SU-DHL-6 (cell line): ENCODE measurements at regions not wholly inside any gene's neighbourhood (a gene's known extent, or its start where the extent isn't known, plus 50 kb on each side); places are given as distances from the start of the nearest gene placed in this dataset.

Experiments
- H2AFZ ChIP-seq: fragments of 200-600 bp; sonication (generic); 2 replicates; pipeline ENCODE4 v1.6.1; 2014; ENCODE audit warnings: low read depth, mild to moderate bottlenecking, moderate library complexity, mixed read lengths, antibody characterized with exemption, low read length; ENCODE audit not compliant: severe bottlenecking
- H3F3A ChIP-seq: fragments of 200-600 bp; shearing (Covaris generic); 2 replicates; pipeline ENCODE4 v1.6.0; 2016; ENCODE audit warnings: antibody characterized with exemption, mild to moderate bottlenecking; ENCODE audit not compliant: insufficient read depth
- H3K27ac ChIP-seq: fragments of 200-600 bp; sonication (generic); 2 replicates; pipeline ENCODE4 v1.5.1; 2016; ENCODE audit warnings: low read depth, mild to moderate bottlenecking, low read length, moderate library complexity, mixed read lengths
- H3K27me3 ChIP-seq: fragments of 200-600 bp; sonication (generic), shearing (Covaris generic); 2 replicates; pipeline ENCODE4 v1.6.0; 2014; ENCODE audit warnings: mild to moderate bottlenecking, low read length
- H3K36me3 ChIP-seq: fragments of 200-600 bp; sonication (generic); 2 replicates; pipeline ENCODE4 v1.6.1; 2014; ENCODE audit warnings: mild to moderate bottlenecking, low read length, mixed read lengths
- H3K4me2 ChIP-seq: fragments of 300-600, 200-600 bp; shearing (Covaris generic), sonication (generic); 2 replicates; pipeline ENCODE4 v1.6.0; 2014; ENCODE audit warnings: low read length, low read depth, mild to moderate bottlenecking; ENCODE audit not compliant: poor library complexity, severe bottlenecking
- H3K4me3 ChIP-seq: fragments of 200-600 bp; sonication (generic); 2 replicates; pipeline ENCODE4 v1.5.1; 2014; ENCODE audit warnings: antibody characterized with exemption, low read length, mild to moderate bottlenecking, mixed read lengths; ENCODE audit not compliant: insufficient read depth, poor library complexity, severe bottlenecking
- H3K79me2 ChIP-seq: fragments of 200-600 bp; sonication (generic); 2 replicates; pipeline ENCODE4 v1.6.1; 2014; ENCODE audit warnings: mild to moderate bottlenecking, low read length, moderate library complexity; ENCODE audit not compliant: insufficient read depth
- H3K9ac ChIP-seq: fragments of 200-600 bp; sonication (generic); 2 replicates; pipeline ENCODE4 v1.7.0; 2014; ENCODE audit warnings: mild to moderate bottlenecking, low read length
- H3K9me2 ChIP-seq: fragments of 200-600 bp; sonication (generic); replicated peaks from 2 replicates; pipeline ENCODE4 v1.6.1; 2014; ENCODE audit warnings: low read length; ENCODE audit not compliant: insufficient read depth
- H3K9me3 ChIP-seq: fragments of 200-600 bp; sonication (generic); 2 replicates; pipeline ENCODE4 v1.6.1; 2014; ENCODE audit warnings: low read length, mixed read lengths; ENCODE audit not compliant: insufficient read depth
- H4K20me1 ChIP-seq: fragments of 200-600 bp; sonication (generic); 2 replicates; pipeline ENCODE4 v1.6.1; 2014; ENCODE audit warnings: low read depth, mild to moderate bottlenecking, antibody characterized with exemption, low read length, moderate library complexity, mixed read lengths
- CTCF ChIP-seq: fragments of 200-600 bp; sonication (generic); IDR thresholded peaks from one replicate; pipeline ENCODE4 v1.5.1; 2017; ENCODE audit warnings: antibody characterized with exemption, mild to moderate bottlenecking, low read length, moderate library complexity; ENCODE audit not compliant: insufficient read depth, poor library complexity, severe bottlenecking
- EZH2phosphoT487 ChIP-seq: fragments of 200-600 bp; sonication (generic), shearing (Covaris generic); conservative IDR thresholded peaks from 2 replicates; pipeline ENCODE4 v1.6.1; 2018; ENCODE audit warnings: mild to moderate bottlenecking, antibody characterized with exemption, low read length, moderate library complexity, mixed read lengths

GRCh38 chr2:195496991-195497390 is 160.0 kb upstream of the SLC39A10 start:
- Histone ChIP-seq H3K9ac (no peak overlapping the region), H4K20me1 (no peaks in the 10 kb centered on the region), H3K36me3 (no peaks in the 10 kb centered on the region), H3F3A (no peaks in the 10 kb centered on the region), H3K9me2 (no peaks in the 10 kb centered on the region), H3K4me2 (no peak overlapping the region), H3K9me3 (no peaks in the 10 kb centered on the region), H3K79me2 (no peaks in the 10 kb centered on the region), H3K27me3 (no peaks in the 10 kb centered on the region), H3K27ac (no peak overlapping the region), H2AFZ (no peak overlapping the region), H3K4me3 (no peak overlapping the region)
- no peak for TF ChIP-seq CTCF
- no peak for TF ChIP-seq EZH2phosphoT487

GRCh38 chr2:195495966-195496365 is 161.1 kb upstream of the SLC39A10 start:
- Histone ChIP-seq H3K4me2 (no peak overlapping the region), H3K9ac (no peak overlapping the region), H3F3A (no peaks in the 10 kb centered on the region), H3K79me2 (no peaks in the 10 kb centered on the region), H3K27ac (no peak overlapping the region), H3K9me3 (no peaks in the 10 kb centered on the region), H2AFZ (no peak overlapping the region), H3K9me2 (no peaks in the 10 kb centered on the region), H3K36me3 (no peaks in the 10 kb centered on the region), H3K27me3 (no peaks in the 10 kb centered on the region), H4K20me1 (no peaks in the 10 kb centered on the region), H3K4me3 (no peak overlapping the region)
- TF ChIP-seq EZH2phosphoT487 (no peak), CTCF (no peak)

GRCh38 chr2:195495351-195495750 is 161.7 kb upstream of the SLC39A10 start:
- Histone ChIP-seq H3F3A (no peaks in the 10 kb centered on the region), H3K27ac (no peak overlapping the region), H3K36me3 (no peaks in the 10 kb centered on the region), H4K20me1 (no peaks in the 10 kb centered on the region), H2AFZ (no peak overlapping the region), H3K9me2 (no peaks in the 10 kb centered on the region), H3K4me3 (no peak overlapping the region), H3K9me3 (no peaks in the 10 kb centered on the region), H3K27me3 (no peaks in the 10 kb centered on the region), H3K79me2 (no peaks in the 10 kb centered on the region), H3K4me2 (no peak overlapping the region), H3K9ac (no peak overlapping the region)
- TF ChIP-seq CTCF (no peak), EZH2phosphoT487 (no peak)
